ENCODE measurements at regions not wholly inside any gene's neighbourhood (a gene's known extent, or its start where the extent isn't known, plus 50 kb on each side); places are given as distances from the start of the nearest gene placed in this dataset.
"Not testable (repeated sequence)": the region's sequence is repeated elsewhere in the genome, so short reads cannot be mapped to it uniquely, and the experiment has no call there.

DNA sequence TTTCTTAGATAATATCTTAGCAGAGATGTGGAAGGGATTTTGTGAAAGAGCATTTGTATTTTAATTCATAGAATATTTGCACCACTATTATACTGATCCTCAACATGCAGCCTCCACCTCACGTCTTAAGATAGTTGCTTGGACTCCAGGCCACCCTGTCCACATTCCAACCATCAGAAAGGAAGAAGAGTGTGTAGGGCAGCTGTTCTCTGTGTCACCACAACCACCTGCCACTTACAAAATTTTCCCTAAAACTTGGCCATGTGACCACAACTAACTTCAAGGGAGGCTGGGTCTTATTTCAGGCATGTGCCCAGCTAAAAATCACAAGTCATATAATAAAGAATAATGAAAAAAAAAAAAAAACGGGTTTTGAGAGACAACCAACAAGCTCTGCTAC, 528.1 kb downstream of the RAB28 start:
- no peak for DNase-seq (ENCODE audit: low read depth, low spot score)

DNA sequence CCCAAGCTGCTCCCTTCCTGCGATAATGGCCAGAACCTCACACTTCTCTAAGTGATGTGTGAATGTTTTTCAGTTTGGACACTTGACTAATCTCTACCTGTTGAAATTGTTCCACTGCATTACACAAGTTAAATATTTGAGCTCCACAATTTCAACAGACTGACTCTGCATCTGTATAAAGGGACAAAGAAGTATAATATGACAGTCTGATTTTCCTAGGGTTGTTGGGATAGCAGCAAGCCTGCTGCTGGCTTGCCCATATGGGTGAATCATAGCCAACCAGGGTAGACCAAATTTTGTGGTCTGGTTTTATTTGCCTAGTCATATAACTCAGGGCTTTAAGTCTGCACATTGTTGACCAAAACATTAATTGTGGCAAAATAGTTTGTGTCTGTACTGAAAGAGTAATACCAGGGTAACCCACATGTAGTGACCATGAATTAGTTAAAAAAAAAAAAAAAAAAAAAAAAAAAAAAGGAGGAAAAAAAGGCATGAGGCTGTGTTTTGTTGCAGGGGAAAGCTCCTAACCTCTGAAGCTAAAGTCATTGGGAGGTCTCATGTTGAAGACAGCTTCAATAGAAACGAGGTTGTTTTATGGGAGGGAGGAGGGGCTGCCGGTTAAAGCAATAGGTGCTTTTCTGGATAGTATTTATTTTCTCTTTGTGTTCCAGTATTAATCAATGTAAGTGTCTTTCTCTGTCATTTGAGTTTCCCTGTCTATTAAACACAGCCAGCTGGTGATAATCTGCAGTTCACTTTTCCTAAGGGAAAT, 534.2 kb downstream of the RAB28 start:
- DNase-seq (ENCODE audit: low read depth, low spot score): no peak

- DNase-seq (ENCODE audit: low read depth, low spot score): no peak
Measured at GRCh38 chr4:12943069-12943468, 541.1 kb downstream of the RAB28 start.

DNA sequence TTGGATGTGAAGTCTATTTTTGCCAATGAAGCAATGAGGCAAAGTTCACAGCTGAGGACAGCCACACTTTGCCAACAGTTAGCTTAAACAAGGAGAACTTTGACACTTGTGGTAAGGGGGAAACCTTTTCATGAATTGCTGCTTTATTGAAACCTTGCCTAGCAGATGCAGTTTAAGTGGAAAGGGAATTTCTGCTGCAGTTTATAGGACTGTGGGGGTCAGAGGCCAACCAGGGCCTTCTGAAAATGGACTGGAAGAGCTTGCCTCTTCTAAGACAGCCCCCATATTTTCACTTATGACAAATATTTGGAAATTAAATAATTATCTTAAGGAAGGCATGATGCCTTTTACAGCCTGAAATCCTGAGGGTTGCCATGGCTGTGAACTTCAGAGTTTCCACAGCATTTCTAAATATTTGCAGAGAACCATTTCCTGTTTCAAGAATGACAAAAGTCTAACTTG, 550.3 kb downstream of the RAB28 start:
- DNase-seq (ENCODE audit: low read depth, low spot score): no peak

- DNase-seq (ENCODE audit: low read depth, low spot score): no peak
Measured at GRCh38 chr4:12932203-12932788, 551.8 kb downstream of the RAB28 start.

GRCh38 chr4:12929784-12930183, 554.4 kb downstream of the RAB28 start:
- DNase-seq (ENCODE audit: low read depth, low spot score): no peak

- DNase-seq (ENCODE audit: low read depth, low spot score): no peak
Measured at GRCh38 chr4:12928751-12929150, 555.4 kb downstream of the RAB28 start.

DNA sequence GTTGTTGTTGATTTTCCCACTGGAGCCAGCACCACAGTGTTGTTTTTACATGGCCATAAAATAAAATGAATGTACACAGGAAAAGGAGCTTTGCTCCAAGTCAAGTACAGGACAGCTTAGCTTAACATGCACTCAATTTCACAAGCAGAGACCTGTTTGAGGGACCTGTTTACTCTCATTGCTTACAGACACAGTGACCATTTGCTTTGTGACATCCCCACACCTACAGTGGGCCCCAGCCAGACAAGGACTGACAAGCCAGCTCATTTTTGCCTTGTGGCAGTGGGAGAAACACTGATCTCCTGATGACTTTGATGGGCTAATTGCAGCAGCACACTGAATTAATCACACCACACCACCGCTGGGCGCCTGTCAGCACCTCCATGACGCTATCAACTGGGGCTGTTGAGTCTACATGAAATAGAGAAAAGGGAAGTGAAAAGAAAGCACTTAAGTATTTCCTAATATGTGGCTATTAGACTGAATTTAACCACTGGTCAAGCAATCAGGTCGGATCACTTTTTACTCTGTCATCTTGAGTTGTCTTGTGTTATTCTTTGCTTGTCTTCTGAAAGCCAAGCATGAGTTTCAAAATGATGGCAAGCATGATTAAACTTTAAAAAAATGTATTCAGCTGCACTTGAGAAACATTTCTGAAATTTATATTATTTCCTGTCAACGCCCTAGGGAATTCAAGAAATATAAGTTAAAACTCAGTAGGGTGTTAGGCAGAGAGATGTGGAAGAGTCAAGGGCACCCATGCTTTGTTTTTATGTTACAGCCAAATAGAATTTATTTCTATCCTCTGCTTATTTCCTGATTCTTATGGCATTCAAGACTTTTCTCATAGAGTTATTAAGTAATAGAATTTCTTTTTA, 557.7 kb downstream of the RAB28 start:
- DNase-seq (ENCODE audit: low read depth, low spot score): no peak

DNA sequence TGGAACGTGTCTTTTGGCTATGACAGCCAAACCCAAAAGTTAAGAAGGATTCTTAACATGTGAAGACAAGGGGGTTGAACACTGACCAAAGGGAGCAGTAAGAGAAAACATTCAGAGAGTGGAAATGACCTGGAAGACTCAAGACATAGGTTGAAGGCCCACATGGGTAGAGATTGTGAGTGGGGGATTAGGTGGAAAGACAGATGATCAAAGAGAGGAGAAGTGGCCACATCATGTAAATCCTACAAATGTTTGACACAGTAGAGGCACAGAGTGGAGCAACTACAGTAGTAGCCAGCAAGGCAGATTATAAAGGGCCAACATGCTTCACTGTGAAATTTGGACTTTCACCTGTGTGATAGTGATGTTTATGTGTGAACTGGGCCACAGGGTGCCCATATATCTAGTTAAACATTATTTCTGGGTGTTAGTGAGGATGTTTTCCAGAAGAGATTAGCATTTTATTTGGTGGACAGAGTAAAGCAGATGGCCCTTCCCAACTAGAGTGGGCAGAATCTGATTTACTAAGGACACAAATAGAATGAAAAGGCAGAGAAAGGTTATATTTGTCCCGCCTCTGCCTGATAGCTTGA, 559.3 kb downstream of the RAB28 start:
- no peak for DNase-seq (ENCODE audit: low read depth, low spot score)

DNA sequence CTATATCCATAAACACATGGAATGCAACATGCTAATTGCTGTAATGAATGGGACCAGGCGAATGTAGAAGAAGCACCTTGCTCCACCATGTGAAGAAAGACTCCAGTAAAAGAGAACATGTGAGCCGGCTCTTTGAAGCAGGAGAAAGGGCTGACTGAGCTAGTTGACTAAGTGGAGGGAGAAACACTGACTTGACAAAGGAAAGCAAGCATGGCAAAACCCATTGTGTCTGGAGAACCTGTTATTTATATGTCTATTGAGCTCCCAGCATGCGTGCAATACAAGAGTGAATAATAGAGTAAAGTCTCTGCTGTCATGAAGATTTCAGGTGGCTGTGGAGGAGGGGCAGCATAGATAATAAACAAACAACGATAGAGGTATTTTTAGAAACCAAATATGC, 559.9 kb downstream of the RAB28 start:
- DNase-seq (ENCODE audit: low read depth, low spot score): no peak

DNA sequence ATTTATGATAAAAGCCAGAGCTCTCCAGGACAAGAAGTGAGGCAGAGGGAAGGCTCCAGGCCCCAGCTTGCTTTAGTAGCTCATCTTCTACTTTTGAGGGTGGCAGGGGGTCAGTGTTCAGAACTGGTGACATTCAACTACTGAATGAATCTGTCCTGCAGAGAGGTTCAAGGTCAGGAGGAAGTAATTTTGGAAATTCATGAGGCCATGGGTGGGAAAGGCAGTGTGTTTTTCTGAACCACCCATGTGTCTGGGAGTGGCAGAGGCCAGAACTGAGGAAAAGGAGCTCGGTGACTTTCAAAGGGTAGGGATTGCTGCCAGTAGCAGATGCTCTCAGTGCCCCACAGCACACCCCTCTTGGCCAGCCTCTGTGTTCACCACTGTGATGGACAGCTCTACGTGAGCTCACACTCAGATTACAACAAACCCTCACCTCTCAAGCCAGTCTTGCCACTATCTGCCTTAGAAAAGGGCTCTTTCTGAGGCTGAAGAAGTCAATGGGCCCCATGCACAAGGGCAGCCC, 571.2 kb downstream of the RAB28 start:
- no peak for DNase-seq (ENCODE audit: low read depth, low spot score)

DNA sequence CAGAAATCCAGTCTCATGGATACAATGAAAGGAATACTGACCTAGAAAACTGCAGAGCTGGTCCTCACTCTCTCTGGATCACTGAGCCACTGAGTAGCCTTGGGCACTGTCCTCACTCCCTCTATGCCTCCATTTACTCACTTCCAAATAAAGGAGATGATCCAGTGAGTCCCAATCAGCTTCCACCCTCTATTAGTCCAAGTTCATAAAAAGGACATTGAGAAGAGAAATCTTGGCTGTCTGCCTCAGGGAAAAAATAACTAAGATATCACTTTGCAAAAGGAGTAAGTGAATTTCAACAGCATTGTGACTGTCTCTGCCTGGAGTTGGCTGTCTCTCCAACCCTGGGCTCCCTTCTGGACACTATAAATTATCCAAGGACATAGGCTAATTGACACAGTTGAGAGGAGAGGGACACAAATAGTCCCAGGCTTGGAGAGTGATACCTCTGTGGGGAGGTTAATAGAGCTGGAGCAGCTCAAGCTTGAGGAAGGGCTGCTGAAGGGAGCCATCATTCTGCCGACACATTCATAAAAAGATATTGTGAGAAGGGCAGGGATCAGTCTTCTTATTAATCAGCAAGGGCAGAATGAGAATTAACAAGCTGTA, 572.3 kb downstream of the RAB28 start:
- DNase-seq (ENCODE audit: low read depth, low spot score): no peak

GRCh38 chr4:12903640-12904039, 580.5 kb downstream of the RAB28 start:
- not testable (repeated sequence) for DNase-seq (ENCODE audit: low read depth, low spot score)

DNA sequence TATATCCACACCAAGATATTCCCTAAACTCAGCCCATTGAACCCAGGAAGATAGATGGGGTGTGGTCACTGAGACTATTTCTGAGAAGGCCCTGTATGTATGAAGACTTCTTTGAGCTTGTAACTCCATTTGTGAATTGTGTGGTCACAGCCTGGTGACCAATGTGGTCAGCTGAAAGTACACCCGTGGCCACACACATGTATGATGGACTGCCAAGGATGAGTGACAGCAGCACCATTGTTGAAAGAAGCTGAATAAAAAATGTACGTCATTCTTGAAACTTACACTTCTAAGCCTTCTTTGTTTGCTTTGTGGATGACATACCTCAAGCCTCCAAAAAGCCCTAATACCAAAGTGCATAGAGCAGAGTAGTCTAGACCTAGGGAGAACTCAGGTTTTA, 581.4 kb downstream of the RAB28 start:
- no peak for DNase-seq (ENCODE audit: low read depth, low spot score)

- DNase-seq (ENCODE audit: low read depth, low spot score): no peak
Measured at GRCh38 chr4:12897954-12898353, 586.2 kb downstream of the RAB28 start.

- DNase-seq (ENCODE audit: low read depth, low spot score): no peak
Measured at GRCh38 chr4:12894062-12894461, 590.1 kb downstream of the RAB28 start.

DNA sequence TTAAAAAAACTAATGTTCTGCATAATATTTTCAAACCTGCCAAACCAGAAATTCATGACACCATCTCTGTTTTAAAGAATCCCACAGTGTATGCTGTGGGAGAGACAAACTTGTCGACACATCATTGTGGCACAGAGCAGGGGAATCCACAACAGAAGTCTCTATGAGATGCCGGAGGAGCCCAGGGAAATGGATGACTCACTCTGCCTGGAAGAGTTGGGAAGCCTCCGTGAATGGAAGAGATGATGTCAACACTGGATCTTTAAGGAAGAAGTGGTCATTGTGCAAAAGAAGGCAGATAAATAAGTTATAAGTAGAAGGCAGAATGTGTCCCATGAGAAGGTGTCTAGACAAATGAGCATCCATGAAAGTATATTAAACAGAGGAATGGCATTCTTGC, 595.1 kb downstream of the RAB28 start:
- DNase-seq (ENCODE audit: low read depth, low spot score): no peak

- no peak for DNase-seq (ENCODE audit: low read depth, low spot score)
Measured at GRCh38 chr4:12884846-12885796, 599.0 kb downstream of the RAB28 start.

DNA sequence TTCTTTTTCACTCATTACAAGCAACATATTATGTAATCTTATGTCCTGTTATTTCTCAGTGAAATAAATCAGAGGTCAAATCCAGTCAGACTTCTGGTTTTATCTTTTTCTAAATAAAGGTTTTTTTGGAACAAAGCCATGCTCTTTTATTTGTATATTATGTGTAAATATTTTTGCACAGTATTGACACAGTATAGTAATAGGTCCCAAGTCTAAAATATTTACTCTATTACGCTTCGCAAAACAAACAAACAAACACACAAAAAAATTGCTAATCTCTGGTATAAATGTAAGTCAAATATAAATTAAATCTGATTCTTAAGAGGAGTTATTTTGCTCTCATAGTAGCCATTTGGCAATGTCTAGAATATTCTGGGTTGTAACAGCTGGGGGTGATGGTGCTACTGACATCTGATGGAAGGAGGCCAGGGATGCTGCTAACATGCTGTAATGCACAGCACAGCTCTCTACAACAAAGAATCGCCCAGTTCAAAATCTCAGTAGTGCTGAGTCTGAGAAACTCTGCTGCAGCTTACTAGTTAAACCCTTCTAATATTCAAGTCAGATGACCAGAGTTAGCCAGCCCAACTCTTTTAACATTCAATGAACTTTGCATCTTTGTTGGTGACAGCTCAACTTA, 602.1 kb downstream of the RAB28 start:
- DNase-seq (ENCODE audit: low read depth, low spot score): no peak

GRCh38 chr4:12880844-12881243, 603.3 kb downstream of the RAB28 start:
- no peak for DNase-seq (ENCODE audit: low read depth, low spot score)
